Adrenal gland (tissue), 9 donors: ENCODE measurements at regions not wholly inside any gene's neighbourhood (a gene's known extent, or its start where the extent isn't known, plus 50 kb on each side); places are given as distances from the start of the nearest gene placed in this dataset.
"Not testable (repeated sequence)": the region's sequence is repeated elsewhere in the genome, so short reads cannot be mapped to it uniquely, and the experiment has no call there.

Experiments used
- DNase-seq, 7 donors: peaks; one replicate each; pipeline ENCODE4 v3.0.0-alpha.2; 2019 to 2020
- H3K27ac ChIP-seq, 5 donors: fragments of 200-600 bp; sonication (generic) in 4 of 5; 1 replicate in 3 of 5; 2 replicates in 2 of 5; pipeline versions ENCODE4 v1.5.1 to v1.8.0; 2016 to 2020; ENCODE audit warnings: mild to moderate bottlenecking in 1 of 5
- H3K27me3 ChIP-seq: fragments of 200-600 bp; 2 replicates; pipeline ENCODE4 v1.8.0; 2021
- H3K36me3 ChIP-seq, 2 donors: fragments of 200-600 bp; replicated peaks in 1 of 2; 1 replicate in 1 of 2; 2 replicates in 1 of 2; pipeline versions ENCODE4 v1.5.1 to v1.8.0; 2018 to 2022
- H3K4me1 ChIP-seq, 2 donors: fragments of 200-600 bp; replicated peaks in 1 of 2; 1 replicate in 1 of 2; 2 replicates in 1 of 2; pipeline versions ENCODE4 v1.5.1 to v1.8.0; 2018 to 2021
- H3K4me3 ChIP-seq, 4 donors: fragments of 200-600 bp; sonication (generic) in 3 of 4; one replicate each; pipeline ENCODE4 v1.5.1; 2016 to 2018
- H3K9me3 ChIP-seq, 3 donors: fragments of 200-600 bp; sonication (generic) in 1 of 3; replicated peaks in 1 of 3; 1 replicate in 2 of 3; 2 replicates in 1 of 3; pipeline versions ENCODE4 v1.5.1 to v1.8.0; 2016 to 2021
- POLR2A ChIP-seq, 2 donors: fragments of 450-650 bp; IDR thresholded peaks; one replicate each; pipeline ENCODE4 v1.6.1; 2017; ENCODE audit warnings: antibody characterized with exemption in 2 of 2, mild to moderate bottlenecking in 2 of 2, moderate library complexity in 1 of 2
- WGBS, 4 donors: extraction: QIAGEN DNeasy Blood & Tissue Kit in 2 of 4; methylation state at CpG; one replicate each; pipeline versions ENCODE4 v1.1.5 to v1.1.7; 2013 to 2017; 5-methylcytosine and 5-hydroxymethylcytosine counted together
- intact Hi-C, 2 donors: fragments of 100-400 bp; cut with DNase I; formaldehyde crosslinking; loops; one replicate each; pipeline versions ENCODE4 v1.14.1 to v1.15.0; 2022 to 2023
- TF ChIP-seq, protein P1 (sequence below), 6 experiments: fragments of 450-650 bp in 4 of 6; fragments of 200-600 bp in 2 of 6; sonication (generic) in 1 of 6; IDR thresholded peaks; 1 replicate in 5 of 6; 2 replicates in 1 of 6; pipeline versions ENCODE4 v1.5.1 to v1.8.0; 2016 to 2021; ENCODE audit warnings: antibody characterized with exemption in 6 of 6, mild to moderate bottlenecking in 2 of 6, moderate library complexity in 1 of 6
- donor health status: healthy with polysubstance abuse.
- donor health status: Bipolar disorder and iron deficiency.
- donor health status: DM: yes; HTN: yes; CAD: no.
- donor health status: DM: no; HTN: no; CAD: no.
- donor health status: DM: no; HTN: no; CAD: no.

DNA sequence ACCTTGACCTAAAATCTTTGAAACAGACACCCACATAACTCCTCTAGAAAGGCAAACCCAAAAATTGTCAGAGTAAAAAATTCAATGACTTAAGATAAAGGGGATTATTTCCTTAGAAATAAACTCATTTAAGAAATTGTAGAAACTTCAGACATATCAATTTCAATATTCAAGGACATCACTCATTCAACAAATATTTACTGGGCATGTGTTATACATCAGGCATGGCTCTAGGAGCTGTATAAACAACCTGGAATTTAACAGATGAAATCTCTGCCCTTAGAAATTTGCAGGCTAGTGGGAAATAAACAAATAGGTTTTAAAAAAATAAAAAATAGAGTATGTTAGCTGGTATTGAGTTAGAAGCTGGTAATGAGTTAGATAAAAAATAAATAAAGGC is 84.0 kb upstream of the LSM14A start:
- Histone ChIP-seq H3K27me3 (peaks cover 4% of the 10 kb centered on the region), H3K9me3 (no peaks in the 10 kb centered on the region), H3K4me3 (no peak overlapping the region), H3K27ac (no peak overlapping the region), H3K36me3 (no peaks in the 10 kb centered on the region), H3K4me1 (no peaks in the 10 kb centered on the region)
- TF ChIP-seq POLR2A (IDR thresholded peaks at IDR 0.05) = no peak
- TF ChIP-seq, protein P1, sequence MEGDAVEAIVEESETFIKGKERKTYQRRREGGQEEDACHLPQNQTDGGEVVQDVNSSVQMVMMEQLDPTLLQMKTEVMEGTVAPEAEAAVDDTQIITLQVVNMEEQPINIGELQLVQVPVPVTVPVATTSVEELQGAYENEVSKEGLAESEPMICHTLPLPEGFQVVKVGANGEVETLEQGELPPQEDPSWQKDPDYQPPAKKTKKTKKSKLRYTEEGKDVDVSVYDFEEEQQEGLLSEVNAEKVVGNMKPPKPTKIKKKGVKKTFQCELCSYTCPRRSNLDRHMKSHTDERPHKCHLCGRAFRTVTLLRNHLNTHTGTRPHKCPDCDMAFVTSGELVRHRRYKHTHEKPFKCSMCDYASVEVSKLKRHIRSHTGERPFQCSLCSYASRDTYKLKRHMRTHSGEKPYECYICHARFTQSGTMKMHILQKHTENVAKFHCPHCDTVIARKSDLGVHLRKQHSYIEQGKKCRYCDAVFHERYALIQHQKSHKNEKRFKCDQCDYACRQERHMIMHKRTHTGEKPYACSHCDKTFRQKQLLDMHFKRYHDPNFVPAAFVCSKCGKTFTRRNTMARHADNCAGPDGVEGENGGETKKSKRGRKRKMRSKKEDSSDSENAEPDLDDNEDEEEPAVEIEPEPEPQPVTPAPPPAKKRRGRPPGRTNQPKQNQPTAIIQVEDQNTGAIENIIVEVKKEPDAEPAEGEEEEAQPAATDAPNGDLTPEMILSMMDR (IDR thresholded peaks at IDR 0.05) = no peak
- intact Hi-C loops = no loop called here
- no peak for DNase-seq

DNA sequence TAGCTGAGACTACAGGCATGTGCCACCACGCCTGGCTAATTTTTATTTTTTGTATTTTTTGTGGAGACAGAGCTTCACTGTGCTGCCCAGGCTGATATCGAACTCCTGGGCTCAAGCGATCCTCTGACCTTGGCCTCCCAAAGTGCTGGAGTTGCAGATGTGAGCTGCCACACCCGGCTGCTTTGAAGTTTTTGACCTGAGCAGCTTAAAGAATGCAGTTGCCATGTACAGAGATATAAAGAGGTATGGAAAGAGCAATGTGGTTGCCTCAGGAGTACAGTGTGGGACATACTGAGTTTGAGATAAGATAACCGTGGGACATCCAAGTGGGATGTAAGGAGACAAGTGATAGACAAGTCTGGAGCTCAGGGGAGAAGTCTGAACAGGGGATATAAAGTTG is 82.7 kb upstream of the LSM14A start:
- Histone ChIP-seq H3K27ac (no peak overlapping the region), H3K9me3 (no peaks in the 10 kb centered on the region), H3K4me3 (no peak overlapping the region), H3K36me3 (no peaks in the 10 kb centered on the region), H3K27me3 (no peaks in the 10 kb centered on the region), H3K4me1 (no peaks in the 10 kb centered on the region)
- intact Hi-C loops = no loop called here
- TF ChIP-seq, protein P1 (IDR thresholded peaks at IDR 0.05) = no peak
- no peak for TF ChIP-seq POLR2A (IDR thresholded peaks at IDR 0.05)
- 67 to 79% (median 73%) methylated on average over 5 of the region's 5 CpGs for WGBS, 4 donors
- DNase-seq = no peak

DNA sequence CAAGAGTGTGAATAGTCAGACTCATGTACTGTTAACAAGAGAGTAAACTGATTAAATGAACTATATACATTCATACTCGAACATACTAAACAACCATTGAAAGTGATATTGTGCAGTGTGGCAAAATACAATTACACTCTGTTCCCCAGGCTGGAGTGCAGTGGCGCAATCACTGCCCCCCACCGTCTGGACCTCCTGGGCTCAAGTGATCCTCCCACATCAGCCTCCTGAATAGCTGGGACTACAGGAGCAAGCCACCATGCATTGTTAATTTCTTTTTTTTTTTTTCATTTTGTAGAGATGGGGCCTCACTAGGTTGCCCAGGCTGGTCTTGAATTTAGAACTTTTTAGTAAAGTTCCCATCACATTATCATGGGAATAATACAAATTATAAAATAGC is 77.3 kb upstream of the LSM14A start:
- no peak for TF ChIP-seq POLR2A (IDR thresholded peaks at IDR 0.05)
- TF ChIP-seq, protein P1 (IDR thresholded peaks at IDR 0.05) = no peak
- H3K9me3 ChIP-seq = no peaks in the 10 kb centered on the region
- no peaks in the 10 kb centered on the region for H3K4me1 ChIP-seq
- WGBS, 4 donors = 71 to 79% (median 73%) methylated on average over 3 of the region's 3 CpGs
- H3K4me3 ChIP-seq = no peak overlapping the region
- DNase-seq = no peak
- H3K27me3 ChIP-seq = no peaks in the 10 kb centered on the region
- intact Hi-C loops = loop anchor here in 1 of 2 donors (5.0 kb wide), 1 partner anchor 318 kb away; no protein-coding TSS in a partner anchor
- no peak overlapping the region for H3K27ac ChIP-seq
- no peaks in the 10 kb centered on the region for H3K36me3 ChIP-seq

DNA sequence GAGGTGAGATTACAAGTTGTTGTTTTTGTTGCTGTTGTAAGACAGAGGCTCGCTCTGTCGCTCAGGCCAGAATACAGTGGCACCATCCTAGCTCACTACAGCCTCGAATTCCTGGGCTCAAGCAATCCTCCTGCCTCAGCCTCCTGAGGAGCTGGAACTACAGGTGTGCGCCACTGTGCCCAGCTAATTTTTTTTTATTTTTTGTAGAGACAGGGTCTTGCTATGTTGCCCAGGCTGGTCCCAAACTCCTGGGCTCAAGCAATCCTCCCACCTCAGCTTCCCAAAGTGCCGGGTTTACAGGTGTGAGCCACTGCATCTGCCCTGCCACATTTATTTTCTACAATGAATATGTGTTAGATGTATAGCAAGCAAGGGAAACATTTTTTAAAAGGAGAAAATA is 76.9 kb upstream of the LSM14A start:
- not testable (repeated sequence) for H3K4me1 ChIP-seq, H3K27me3 ChIP-seq, H3K9me3 ChIP-seq, H3K36me3 ChIP-seq, H3K27ac ChIP-seq, H3K4me3 ChIP-seq
- DNase-seq = peak in 1 of 7 donors; percentile 15
- intact Hi-C loops = loop anchor here in 1 of 2 donors (5.0 kb wide), 1 partner anchor 318 kb away; no protein-coding TSS in a partner anchor
- WGBS, 4 donors = 88 to 97% (median 92%) methylated on average over 5 of the region's 5 CpGs
